Right hindlimb (tissue), 1 donor: ENCODE measurements at regions not wholly inside any gene's neighbourhood (a gene's known extent, or its start where the extent isn't known, plus 50 kb on each side); places are given as distances from the start of the nearest gene placed in this dataset.

ENCODE experiments used
- DNase-seq: peaks from one replicate; pipeline ENCODE4 v3.0.0-alpha.2; 2018

DNA sequence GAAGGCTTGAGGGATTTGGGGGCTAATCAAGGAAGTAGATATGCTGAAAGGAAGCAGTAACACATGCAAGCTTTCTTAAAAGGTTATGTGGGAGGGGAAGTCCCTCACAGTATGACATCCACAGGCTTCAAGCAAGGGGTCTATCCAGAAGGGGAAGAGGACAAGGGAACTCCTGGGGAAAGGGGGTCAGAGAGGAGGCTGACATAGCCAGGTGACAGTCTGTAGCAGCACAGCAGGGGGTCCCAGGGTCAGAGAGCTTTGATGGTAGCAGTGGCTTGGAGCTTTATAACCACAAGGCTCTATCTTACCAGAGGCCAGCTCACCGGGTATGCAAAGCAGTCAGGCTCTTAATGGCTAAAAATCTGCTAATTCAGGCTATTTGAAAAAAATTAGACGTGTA is 150.6 kb upstream of the NSMCE3 start:
- DNase-seq: no peak

DNA sequence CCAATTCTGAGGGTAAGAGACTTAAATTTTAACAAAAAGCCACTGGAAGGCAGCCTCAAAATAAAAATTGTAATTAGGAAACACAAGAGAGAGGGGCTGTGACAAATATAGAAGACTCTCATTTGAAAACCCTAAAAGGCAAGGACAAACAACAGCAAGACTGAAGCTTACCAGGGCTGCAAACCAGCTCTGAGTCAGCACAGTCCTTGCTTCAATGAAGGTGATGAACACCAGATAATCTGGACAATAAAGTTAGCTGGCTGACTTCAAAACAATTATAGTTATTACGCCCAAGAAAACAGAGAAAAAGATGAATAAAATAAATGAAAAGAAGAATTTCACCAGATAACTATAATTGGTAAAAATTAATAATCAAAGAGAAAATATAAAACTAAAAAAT is 149.3 kb upstream of the NSMCE3 start:
- DNase-seq: no peak

DNA sequence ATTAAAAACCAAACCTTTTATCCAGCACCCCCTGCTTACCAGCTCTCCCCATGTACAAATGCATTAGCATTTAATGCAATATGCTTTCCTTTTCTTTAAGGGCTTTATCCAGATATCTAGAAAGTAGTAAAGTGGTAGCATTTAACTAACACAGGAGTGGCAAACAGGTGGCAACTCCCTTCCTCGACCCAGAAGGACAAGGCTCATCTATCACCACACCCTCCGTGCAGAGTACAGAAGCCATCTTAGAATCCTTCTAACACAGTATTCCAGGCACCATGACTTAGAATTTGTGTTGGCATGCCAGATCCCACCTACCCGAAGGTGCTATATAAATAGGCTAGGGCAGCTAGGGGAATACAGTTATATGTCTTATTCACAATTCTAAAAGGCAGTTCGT is 148.6 kb upstream of the NSMCE3 start:
- no peak for DNase-seq

DNA sequence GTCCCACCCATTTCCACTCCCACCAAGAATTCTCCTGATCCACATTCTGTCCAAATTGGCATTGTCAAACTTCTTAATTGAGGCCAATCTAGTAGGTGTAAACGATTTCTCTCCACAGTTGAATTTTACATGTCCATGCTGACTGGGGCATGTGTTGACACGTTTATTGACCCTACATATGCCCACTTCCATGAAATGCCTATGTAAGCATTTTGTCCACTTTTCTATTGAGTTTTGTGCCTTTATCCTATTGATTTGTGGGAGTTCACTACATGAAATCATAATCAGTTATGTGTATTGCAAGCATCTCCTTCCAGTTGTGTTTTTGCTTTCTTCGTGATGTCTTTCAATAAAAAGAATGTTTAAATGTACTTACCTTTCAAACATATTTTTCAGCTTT is 141.7 kb upstream of the NSMCE3 start:
- no peak for DNase-seq

DNA sequence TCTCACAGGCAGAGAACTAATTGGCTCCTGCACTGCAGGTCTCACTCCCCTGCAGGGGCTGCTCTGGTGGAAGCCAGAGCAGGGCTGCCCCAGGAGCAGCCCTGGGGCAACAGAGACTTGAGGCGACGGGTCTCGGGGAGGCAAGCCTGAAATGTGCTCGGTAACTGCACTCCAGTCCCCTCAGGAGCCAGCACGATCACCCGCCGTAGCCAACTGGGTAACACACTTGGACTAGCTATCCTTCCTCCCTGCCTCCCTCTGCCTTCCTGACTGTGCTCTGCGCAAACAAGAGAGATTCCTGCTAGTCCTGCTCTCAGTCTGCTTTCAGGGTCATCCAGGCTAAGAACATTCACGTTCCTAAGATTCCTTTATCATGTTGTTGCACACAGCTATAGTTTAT is 140.7 kb upstream of the NSMCE3 start:
- no peak for DNase-seq

DNA sequence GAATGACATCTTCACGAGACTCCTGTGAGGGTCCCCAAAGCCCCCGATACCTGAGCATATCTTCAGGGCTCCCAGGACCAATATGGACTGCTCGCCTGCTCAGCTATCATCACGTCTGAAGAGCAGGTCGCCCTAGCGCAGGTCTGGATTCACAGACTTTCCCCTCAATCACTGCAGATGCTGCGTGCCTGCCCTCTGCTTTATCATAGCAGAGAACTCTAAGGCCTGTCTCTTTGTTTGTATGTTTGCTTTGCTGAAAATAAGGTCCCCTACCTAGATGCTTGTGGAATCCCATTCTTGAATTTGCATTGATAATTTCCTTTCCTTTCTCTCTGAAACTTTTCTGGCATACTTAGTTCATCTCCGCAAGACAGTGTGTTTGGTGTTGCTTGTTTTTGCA is 140.3 kb upstream of the NSMCE3 start:
- DNase-seq: no peak

DNA sequence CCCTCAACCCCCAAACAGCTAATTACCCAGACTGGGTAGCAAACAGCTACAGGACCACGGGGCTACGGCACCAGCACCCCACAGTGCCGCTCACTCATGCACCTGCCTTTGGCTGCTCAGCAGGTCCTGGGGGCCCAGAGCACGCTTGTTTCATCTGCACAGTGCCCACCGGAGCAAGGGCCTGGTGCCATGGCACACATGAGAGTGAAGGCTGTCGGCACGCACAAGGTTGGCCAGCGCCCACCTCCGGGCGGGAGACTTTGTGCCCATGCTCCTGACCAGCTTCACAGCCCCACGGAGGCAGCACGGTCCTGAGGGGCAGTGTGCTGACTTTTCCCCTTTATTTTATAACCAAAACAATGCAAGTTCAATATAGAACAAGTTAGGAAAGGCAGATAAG is 135.9 kb upstream of the NSMCE3 start:
- DNase-seq: no peak

DNA sequence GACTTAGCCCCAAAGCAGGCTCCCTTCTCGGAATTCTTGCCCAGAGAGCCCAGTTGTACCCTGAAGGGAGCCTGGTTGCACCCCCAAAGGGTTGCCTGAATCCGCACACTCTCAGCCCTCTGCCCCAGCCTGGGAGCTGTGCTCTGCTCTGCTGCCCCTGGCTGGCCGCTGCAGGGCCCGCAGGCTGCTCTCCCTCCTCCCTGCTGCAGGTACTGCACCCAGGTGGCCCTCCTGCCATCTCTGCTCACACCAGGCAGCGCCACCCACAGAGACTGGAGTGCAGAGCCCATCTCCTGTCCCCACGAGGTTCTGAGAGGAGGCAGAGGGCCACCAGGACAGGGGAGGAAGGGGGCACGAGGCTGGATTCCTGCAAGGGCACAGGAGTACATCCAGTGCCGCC is 134.2 kb upstream of the NSMCE3 start:
- no peak for DNase-seq

DNA sequence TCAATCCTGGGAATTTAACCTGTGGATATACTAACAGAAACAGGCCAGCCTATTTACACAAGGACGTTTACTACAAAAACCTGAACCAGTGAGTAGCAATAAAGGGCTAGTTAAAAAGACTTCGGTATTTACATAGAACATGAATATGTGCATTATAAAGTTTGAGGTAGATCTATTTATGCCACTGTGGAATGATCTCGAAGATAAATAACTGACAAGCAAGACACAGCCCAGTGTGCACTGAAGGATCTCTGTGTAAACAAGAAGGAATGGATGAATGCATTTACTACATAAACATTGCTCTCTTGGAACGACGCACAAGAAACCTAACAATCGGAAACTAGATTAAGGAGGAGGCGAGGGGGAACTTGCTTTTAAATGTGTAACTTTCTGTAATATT is 132.0 kb upstream of the NSMCE3 start:
- no peak for DNase-seq

DNA sequence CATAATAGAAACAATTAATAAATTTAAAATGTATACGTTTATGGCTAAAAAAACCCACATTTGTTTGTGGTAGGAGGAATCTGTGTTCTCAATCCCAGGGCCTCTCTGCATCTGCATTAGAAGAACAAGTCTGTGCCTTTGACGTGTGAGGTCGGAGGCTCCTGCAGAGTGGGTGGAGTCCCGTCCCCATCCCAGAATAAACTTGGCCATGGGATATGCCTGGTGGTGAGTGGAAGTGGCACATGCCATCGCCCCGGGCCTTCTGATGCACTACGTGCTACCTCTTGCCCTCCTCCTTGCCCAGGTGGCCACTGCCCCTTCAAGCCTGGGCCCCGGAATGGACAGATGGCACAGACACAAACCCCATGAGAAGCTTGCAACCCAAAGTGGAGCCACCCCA is 131.1 kb upstream of the NSMCE3 start:
- no peak for DNase-seq

DNA sequence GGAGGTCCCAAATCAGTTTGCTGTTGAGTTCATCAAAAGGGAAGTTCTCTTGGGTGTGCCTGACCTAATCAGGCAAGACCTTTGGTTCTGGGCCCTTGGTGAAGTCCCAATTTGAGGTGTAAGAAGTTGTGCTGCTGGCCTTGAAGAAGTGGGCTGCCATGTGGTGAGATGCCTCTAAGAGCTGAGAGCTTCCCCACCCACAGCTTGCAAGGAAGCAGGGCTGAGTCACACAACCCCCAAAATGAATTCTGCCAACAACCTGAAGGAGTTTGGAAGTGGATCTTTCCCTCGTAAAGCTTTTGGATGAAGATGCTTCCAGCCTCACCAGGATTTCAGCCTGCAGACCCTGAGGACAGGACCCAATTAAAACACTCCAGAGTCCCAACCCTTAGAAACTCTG is 129.3 kb upstream of the NSMCE3 start:
- DNase-seq: no peak

DNA sequence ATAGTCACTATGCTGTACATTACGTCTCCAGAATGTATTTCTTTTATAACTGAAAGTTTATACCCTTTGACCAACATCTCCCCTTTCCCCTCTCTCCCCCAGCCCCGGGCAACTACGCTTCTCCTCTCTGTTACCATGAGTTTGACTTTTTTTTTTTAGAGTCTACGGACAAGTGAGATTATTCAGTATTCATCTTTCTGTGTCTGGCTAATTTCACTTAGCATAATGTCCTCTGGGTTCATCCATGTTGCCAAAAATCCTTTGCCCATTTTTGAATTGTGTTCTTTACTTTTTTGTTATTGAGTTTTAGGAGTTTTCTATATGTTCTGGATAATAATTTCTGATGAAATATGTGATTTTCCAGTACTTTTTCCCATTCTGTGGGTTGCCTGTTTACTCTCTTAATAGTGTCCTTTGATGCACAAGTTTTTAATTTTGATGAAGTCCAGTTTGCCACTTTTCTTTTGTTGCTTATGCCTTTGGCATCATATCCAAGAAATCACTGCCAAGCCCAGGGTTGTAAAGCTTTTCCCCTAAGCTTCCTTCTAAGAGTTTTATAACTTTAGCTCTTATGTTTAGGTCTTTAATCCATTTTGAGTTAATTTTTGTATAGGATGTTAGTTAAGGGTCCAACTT is 126.7 kb upstream of the NSMCE3 start:
- DNase-seq: no peak

DNA sequence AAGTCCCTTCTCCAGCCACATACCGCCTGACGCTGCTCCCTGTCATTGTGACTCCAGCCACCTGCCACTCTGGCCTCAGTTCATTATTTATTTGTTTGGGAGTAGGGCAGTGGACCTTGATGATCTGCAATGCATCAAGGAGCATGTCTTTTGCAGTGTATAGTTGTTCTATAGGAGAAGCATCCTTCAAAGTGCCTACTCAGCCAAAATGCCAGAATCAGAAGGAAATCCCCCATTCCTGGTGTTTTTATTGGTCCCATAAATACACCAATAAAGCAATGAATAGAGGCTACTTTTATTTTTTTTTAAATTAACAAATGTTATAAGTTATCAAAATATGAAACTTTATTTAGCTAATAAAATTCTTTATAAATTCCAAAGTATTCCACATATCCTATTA is 123.8 kb upstream of the NSMCE3 start:
- no peak for DNase-seq

DNA sequence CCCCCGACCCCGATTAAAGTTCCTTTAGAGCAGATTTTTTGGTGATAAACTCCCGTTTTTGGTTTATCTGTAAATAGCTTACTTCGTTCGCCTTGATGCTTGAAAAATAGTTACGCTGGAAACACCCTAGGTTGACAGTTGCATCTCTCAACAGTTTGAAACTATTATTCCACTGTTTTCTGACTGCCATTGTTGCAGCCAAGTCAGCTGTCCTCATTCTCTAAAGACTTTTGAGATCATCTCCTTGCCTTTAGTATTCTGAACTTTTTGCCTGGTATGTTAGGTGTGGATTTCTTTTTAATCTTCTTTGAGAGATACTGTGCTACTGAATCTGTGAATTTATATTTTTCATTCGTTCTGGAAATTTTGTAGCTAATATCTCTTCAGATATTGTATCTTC is 122.7 kb upstream of the NSMCE3 start:
- no peak for DNase-seq

DNA sequence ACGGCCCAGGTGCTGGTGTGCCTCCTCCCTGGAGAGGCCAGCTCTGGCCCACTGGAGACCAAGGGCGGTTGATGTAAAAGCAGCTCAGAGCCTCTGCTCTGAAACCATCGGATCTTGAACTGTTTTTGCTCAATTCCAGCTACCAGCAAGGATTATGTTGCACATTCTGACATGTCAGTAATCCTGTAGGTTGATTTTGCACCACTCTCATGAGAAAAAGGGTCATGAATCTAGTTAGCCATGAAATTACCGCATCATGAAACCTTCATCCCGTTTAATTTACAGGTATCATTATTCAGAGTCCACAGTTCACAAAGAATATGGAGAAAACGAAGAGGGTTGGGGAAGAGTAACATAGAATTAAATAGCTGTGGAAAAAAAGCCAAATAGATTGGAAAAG is 120.4 kb upstream of the NSMCE3 start:
- no peak for DNase-seq

DNA sequence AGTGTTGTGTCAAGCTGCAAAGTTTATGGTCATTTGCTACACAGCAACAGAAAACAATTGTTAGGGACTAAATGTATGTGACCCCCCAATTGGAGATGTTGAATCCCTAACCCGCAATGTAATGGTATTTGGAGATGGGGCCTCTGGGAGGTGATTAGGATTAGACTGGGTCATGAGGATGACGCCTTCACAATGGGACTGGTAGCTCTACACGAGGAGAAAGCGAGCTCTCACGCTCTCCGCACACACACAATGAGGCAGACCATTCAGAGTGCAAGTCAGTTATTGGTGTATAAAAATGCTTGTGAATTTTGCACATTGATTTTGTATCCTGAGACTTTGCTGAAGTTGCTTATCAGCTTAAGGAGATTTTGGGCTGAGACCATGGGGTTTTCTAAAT is 116.9 kb upstream of the NSMCE3 start:
- no peak for DNase-seq

DNA sequence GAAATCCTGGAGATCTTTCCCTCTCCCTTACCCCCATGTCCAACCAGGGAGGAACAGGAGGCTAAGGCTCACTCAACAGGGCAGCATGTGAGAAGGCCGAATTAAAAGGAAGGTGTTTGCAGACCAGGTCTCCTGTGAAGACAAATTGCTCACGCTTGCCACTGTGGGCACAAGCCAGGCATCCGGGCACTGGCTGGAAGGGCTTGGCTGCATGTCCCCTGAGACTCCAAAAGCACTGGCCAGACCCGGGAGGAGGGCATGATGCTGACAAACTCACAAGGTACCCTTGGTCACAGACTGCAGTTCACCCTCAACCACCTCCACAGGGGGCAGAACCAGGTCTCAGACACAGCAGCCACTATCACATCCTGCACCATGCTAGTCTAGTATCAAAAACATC is 113.7 kb upstream of the NSMCE3 start:
- no peak for DNase-seq

DNA sequence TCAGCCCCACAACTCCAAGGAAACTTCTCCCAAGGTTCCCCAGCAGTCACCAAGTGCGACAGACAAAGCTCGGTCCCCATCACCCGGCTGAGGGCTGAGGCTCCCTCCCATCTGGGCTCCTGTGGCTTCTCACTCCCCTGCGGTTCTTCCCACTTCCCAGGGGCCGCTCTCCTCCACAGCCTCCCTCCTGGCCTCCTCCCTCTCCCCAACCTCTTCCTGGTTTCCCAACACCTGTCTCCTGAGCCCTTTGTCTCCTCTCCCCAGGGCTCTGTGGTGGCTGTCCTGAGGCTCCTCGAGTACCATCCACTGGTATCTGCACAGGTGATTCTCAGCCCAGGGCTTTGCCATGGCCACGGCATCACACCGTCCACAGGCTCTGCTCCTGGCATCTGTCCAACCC is 113.2 kb upstream of the NSMCE3 start:
- DNase-seq: no peak

DNA sequence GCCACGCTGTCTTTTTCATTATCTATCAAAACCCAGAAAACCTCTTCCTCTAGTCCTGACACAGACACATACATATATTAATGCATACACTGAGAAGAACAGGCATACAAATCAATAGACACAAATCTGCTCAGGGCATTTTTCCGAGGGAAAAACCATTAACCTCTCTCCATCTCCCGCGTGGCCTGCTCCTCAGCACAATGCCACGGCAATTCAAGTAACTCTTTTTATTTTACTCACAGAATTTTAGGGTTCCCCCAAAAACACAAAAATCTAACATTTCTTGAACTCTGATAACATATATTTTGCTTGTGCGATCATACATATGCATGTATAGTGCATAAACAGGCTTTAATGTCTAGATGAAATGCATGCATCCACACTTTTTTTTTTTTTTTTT is 110.8 kb upstream of the NSMCE3 start:
- no peak for DNase-seq

DNA sequence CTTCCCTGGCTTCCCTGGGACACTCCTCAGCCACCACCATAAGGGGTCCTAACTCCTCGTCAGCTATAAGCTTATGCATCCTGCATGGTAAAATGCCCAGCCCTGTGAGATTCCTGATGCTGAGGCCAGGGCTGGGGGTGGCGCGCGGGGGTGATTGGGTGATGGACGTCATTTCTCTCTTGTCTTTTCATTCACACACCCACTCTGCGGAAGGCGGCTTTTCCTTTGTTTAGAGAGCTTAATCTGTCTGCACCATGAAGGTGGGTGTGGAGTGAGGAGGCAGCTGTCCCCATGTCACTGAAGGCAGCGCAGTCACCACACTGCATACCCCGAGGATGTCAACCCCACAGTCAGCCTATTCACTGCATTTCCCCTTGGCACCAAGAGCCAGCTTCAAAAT is 110.0 kb upstream of the NSMCE3 start:
- DNase-seq: no peak

DNA sequence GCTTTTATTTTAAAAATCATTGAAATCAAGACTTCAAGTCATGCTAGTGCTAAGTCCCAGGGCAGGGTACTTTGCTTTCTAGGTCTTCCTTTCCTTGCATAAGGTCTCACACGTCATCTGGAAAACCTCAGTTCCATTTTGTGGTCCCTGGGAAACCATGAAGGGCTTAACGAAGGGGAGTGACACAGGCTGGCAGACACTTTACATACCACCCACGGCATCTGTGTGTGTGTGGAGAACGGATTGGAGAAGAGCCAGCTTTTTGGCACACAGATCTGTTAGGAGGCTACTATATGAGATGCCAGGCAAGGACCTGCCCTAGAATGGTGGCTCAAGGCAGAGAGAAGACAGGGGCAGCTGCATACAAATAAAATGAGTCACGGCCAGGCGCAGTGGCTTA is 107.5 kb upstream of the NSMCE3 start:
- DNase-seq: no peak

DNA sequence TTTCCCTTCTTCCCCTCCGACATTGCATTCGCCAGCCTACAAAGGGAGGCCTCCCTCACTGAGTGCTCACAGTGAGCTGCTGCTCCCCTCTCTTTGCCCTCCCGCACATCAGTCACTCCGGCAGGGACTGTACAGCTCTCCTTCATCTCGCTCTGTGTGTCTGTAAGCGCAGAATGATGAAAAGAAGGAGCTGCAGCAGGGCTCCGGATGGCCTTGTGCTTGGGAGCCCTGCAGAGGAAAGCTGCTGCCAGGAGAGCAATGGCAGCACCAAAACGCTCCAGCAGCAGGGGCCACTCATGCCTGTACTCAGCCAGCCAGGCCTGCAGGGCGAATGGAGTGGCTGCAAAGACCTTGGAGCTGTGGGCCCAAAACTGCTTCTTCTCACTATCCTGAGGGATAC is 107.0 kb upstream of the NSMCE3 start:
- no peak for DNase-seq

DNA sequence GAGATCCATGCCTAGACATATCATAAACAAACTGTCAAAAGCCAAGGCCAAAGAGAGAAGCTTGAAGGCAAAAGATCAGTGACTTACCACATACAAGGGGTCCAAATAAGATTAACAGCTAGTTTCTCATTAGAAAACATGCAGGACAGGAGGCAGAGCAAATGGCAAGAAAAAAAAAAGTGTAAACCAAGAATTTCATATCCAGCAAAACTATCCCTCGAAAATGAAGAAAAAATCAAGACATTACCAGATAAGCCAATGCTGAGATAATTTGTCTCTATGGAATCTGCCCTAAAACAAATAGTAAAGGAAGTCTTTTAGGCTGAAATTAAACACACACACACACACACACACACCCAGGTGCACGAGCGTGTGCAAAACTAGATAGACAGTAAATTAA is 99.6 kb upstream of the NSMCE3 start:
- no peak for DNase-seq

DNA sequence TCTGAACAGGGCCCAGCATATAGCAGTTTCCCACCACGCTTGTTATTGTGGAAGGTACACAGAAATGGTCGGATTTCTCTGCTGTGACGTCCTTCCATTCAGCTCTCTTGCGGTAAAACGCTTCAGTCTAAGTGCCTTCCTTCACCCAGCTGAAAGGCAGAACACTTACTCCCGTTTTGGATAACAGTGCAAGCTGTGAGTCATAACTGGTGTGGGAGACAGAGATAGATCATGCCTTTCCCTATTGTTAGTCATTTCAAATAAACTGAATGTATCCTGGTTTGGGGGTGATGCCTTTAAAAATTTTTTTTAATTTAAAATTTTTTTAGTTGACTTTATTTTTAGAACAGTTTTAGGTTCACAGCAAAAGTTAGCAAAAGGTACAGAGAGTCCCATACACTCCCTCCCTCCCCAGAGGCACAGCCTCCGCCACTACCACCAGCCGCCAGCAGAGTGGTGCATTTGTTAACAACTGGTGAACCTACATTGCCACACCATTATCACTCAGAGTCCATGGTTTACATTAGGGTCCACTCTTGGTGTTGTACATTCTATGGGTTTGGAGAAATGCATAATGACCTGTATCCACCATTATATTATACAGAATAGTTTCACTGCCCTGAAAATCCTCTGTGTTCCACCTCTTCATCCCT is 94.9 kb upstream of the NSMCE3 start:
- DNase-seq: no peak

DNA sequence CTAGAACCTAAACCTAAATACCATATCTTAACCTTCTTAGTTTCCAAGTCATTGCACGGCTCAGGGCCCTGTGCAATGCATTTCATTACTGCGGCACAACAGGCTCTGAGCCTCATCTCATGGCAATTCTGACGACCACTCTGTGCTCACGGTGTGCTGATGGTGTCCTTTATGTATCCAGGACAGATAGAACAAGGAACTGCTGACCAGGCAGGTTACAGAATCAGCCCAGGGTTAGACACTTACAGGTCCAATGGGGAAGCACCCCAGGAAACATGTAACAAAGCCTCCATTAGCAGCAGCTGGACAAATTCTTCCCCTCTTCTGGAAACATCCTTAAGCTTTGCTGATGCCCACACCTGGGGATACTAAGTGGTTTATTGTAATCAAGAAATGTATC is 91.9 kb upstream of the NSMCE3 start:
- DNase-seq: no peak
